HG03060 (cell line): ENCODE measurements at regions not wholly inside any gene's neighbourhood (a gene's known extent, or its start where the extent isn't known, plus 50 kb on each side); places are given as distances from the start of the nearest gene placed in this dataset.
"Not testable (repeated sequence)": the region's sequence is repeated elsewhere in the genome, so short reads cannot be mapped to it uniquely, and the experiment has no call there.

Experiments used
- ATAC-seq: cut with Tn5 transposase; IDR thresholded peaks from one replicate; pipeline ENCODE4 v1.9.1; 2021; ENCODE audit warnings: low read depth, moderate number of reproducible peaks; ENCODE audit not compliant: unreplicated experiment

DNA sequence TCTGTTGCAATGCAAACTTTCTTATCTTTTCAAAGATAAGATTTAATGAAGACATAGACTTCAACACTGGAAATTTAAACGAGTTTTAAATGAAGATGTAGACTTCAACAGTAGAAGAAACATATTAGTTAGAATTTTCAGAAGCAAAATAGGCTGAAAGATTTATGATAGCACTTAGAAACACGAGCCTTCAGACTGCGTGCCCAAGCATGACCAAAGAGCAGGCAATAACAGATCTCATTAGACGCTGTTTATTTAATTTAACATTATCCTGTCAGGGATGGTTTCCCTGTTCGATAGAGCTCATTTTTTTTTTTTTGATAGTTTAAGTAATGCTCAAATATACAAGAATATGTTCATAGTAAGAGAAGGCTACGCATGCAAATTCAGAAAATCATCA lies 604.7 kb upstream of the SOX9 start:
- ATAC-seq, result no peak

DNA sequence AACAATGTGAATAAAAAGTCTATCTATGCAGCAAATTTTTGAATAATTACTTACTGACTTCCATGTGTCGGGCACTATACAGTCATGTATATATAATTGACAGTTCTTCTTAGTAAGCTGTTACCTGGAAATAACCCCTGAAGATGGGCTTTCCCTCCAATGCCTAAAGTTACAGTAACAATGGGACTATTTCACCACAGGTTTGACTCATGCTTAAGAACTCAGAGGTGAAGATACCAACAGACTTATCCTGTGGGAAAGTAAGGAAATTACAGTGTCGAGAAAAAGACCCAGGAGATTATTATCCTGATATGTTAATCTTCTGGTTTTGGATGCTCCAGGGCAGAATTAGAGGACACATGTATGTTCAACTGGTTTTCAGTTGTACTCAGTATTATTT lies 601.5 kb upstream of the SOX9 start:
- no peak for ATAC-seq

- ATAC-seq, result no peak
These were observed 599.1 kb upstream of the SOX9 start for GRCh38 chr17:71521724-71522123.

DNA sequence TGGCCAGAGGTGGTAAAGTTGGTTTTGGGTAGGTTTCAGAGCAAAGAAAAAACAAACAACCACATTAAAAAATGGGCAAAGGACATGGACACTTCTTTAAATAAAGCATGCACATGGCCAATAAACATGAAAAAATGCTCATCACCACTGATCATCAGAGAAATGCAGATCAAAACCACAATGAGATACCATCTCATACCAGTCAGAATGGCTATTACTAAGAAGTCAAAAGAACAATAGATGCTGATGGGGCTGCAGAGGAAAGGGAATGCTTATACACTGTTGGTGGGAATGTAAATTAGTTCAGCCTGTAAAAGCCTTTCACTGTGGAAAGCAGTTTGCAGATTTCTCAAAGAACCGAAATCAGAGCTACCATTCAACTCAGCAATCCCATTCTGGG lies 598.4 kb upstream of the SOX9 start:
- ATAC-seq, result no peak

GRCh38 chr17:71527311-71527710 lies 593.5 kb upstream of the SOX9 start:
- no peak for ATAC-seq

GRCh38 chr17:71528210-71528609 lies 592.6 kb upstream of the SOX9 start:
- ATAC-seq, result no peak

GRCh38 chr17:71530248-71530647 lies 590.6 kb upstream of the SOX9 start:
- ATAC-seq, result no peak

DNA sequence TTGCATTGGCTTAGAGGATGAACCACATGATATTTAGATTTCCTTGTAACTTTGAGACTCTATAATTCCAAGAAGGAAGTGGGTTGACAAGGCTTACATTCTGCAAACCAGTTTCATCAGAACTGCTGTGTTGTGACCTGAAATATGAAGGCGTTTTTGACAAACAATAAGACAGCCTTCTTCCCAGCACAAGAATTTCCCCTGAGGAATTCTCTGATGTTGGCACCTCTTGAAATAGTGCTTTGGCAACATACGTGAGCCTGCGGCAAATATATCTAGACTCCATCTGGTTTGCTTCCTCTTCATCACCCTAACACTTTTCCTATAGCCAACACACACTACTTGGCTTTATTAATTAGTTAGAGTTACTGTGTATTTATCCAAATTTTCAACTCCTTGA lies 585.5 kb upstream of the SOX9 start:
- ATAC-seq, result no peak

DNA sequence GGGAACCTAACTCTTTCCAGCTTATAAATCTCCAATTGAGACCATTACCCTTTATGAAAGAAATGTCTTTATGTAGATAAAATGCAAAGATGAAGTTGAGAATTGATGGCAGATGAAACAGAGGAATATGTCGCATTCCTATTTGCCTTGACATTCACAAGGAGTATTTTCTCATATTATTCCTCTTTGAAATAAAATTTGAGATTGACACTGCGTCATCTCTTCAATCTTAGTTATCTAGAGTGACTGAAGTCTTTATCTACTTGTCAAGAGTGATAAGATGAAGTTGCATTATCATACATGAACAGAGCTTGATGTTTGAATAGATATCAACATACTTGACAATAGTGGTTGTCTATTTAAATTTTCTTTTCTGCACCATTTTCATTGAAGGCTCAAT lies 574.4 kb upstream of the SOX9 start:
- ATAC-seq, result no peak

GRCh38 chr17:71547904-71548303 lies 572.9 kb upstream of the SOX9 start:
- no peak for ATAC-seq

GRCh38 chr17:71548540-71549190 lies 572.2 kb upstream of the SOX9 start:
- ATAC-seq, result no peak

DNA sequence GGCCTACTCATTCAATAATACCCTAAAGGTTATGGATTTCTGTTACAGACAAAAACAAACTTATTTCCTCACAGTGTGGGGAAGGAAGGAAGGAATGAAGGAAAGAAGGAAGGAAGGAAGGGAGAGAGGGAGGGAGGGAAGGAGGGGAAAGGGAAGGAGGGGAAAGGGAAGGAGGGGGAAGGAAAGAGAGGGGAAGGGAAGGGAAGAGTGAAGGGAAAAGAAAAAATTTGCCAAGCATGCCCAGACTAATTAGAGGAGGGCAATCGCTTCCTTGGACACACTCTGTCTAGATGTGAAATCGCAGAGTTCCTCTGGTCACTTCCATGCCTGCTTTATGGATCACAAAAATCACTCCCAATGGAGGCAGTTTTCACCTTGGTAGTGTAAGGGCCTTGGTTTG lies 570.1 kb upstream of the SOX9 start:
- ATAC-seq, result no peak

DNA sequence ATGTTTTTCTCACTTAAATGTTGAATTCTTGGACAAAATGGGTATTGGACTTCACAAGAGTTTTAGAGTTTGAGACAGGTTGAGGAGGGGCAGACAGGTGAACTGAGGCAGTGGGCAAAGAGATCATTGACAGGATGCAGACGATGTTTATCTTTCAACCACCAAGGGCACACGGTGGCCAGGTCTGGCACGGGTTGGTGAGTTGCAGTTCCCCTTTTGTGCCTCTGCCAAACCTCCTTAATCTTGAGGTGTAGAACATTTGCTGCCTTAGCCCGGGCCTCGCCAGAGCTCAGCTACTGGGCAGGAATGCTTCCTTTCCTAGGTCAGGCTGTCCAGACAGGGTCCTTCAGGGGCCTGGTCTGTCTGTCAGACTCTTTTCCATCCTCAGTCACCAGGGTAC lies 567.4 kb upstream of the SOX9 start:
- no peak for ATAC-seq

DNA sequence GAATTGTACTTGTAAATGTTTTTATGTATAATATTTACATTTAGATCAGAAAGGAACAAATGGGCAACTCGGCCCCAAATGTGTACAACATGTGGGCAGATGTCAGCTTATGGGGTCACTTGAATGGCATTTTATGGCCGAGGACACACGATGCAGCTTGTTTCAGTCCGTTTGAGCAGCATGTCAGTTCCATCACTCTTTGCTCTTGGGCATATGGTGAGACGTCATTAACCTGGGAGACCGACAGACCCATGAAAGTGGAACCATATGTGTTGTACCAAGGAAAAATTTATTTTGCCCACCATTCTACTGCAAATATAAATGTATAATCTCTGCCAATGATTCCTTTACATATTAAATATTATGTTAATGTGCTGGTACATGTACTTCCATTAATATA lies 561.9 kb upstream of the SOX9 start:
- ATAC-seq, result no peak

DNA sequence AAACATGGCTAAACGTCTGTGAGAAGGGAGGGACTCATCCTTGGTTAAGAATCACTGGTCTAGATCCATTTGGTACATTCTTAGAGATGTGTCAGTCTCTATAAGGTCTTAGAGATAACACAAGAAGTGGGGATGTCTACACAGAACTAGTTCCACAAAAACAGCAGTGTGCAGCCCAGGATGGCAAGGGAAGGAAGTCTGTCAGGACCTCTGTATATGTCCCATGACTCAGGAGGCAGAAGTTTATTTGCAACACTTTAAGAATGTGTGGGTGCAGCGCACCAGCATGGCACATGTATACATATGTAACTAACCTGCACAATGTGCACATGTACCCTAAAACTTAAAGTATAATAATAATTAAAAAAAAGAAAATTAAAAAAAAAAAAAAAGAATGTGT lies 548.5 kb upstream of the SOX9 start:
- no peak for ATAC-seq

DNA sequence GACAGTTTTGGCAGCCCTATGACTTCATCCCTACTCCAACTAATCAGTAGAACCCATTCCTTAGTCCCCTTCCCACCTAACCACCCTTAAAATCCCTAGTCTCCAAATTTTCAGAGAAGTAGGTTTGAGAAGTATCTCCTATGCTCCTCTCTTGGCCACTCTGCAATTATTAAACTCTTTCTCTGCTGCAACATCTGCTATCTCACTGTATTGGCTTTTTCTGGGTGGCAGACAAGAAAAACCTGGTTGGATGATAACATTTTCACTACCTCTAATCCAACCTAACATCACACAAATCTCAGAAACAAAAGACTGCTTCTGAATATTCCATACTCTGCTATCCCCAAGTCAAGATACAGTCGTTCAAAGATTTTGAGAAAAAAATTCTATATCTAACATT lies 542.4 kb upstream of the SOX9 start:
- no peak for ATAC-seq

GRCh38 chr17:71580220-71580619 lies 540.6 kb upstream of the SOX9 start:
- ATAC-seq, result no peak

DNA sequence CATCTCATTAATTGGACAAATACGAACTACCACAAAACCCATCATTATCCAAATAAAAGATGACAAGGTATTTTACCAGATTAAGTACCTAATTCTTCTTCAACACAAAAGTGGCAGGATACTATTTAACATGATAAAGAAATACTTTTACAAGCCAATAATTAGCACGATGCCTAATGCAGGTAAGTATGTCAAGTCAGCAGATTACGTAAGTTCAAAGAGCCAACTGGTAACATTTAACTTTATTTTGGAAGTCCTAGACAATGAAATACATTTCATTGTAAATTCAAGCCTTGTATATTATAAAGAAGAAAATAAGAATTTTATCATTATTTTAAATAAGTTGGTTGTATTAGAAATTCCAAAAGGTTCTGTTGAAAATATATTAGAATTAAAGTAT lies 535.3 kb upstream of the SOX9 start:
- no peak for ATAC-seq

DNA sequence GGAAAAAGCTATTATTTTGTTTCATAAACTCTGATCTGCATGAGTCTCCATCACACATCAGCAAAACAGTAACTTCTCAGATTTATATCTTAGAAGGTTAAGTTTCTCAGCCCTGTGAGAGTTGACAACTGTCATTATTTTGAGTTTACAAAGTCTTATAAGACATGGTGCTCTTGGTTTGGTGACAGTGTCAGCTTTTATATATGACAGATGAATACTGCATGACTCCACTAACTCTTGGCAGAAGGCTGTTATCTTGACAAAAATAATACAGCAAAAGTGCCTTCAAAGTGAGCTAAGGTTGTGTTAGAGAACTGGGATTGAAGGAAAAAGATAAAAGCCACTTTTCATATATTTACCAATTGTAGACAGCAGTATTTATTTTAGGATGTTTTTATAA lies 528.4 kb upstream of the SOX9 start:
- no peak for ATAC-seq

GRCh38 chr17:71593078-71593477 lies 527.7 kb upstream of the SOX9 start:
- no peak for ATAC-seq

GRCh38 chr17:71599583-71599982 lies 521.2 kb upstream of the SOX9 start:
- not testable (repeated sequence) for ATAC-seq

GRCh38 chr17:71600137-71600789 lies 520.6 kb upstream of the SOX9 start:
- ATAC-seq, result no peak
